ENCODE measurements at regions not wholly inside any gene's neighbourhood (a gene's known extent, or its start where the extent isn't known, plus 50 kb on each side); places are given as distances from the start of the nearest gene placed in this dataset.

DNA sequence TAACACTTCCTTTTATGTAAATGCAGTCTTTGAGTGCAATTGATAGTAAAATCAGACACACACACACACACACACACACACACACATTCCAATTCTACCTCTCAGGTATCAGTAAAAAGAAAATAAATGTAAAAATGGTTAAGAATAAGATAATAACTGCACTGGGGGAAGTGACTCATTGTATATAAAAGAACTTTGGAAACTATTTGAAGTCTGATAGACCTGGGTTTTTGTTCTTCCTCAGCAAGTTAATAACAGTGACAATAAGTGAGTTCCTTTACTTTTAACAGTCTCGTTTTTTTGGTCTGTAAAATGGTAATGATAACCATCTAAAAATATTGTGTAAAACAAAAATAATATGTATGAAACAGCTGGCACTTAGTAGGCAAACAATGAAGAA lies 1815.0 kb downstream of the MRPL39 start:
- TF ChIP-seq, protein P1, sequence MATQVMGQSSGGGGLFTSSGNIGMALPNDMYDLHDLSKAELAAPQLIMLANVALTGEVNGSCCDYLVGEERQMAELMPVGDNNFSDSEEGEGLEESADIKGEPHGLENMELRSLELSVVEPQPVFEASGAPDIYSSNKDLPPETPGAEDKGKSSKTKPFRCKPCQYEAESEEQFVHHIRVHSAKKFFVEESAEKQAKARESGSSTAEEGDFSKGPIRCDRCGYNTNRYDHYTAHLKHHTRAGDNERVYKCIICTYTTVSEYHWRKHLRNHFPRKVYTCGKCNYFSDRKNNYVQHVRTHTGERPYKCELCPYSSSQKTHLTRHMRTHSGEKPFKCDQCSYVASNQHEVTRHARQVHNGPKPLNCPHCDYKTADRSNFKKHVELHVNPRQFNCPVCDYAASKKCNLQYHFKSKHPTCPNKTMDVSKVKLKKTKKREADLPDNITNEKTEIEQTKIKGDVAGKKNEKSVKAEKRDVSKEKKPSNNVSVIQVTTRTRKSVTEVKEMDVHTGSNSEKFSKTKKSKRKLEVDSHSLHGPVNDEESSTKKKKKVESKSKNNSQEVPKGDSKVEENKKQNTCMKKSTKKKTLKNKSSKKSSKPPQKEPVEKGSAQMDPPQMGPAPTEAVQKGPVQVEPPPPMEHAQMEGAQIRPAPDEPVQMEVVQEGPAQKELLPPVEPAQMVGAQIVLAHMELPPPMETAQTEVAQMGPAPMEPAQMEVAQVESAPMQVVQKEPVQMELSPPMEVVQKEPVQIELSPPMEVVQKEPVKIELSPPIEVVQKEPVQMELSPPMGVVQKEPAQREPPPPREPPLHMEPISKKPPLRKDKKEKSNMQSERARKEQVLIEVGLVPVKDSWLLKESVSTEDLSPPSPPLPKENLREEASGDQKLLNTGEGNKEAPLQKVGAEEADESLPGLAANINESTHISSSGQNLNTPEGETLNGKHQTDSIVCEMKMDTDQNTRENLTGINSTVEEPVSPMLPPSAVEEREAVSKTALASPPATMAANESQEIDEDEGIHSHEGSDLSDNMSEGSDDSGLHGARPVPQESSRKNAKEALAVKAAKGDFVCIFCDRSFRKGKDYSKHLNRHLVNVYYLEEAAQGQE (IDR thresholded peaks at IDR 0.05; ENCODE audit: borderline replicate concordance): no peak
- TF ChIP-seq EP300 (conservative IDR thresholded peaks at IDR 0.05; ENCODE audit: poor library complexity, severe bottlenecking) (no peak), POLR2AphosphoS5 (IDR thresholded peaks at IDR 0.05) (no peak), EZH2 (IDR thresholded peaks at IDR 0.05; ENCODE audit: borderline replicate concordance, insufficient read depth, low read length, poor library complexity, severe bottlenecking) (no peak), MXI1 (conservative IDR thresholded peaks at IDR 0.05; ENCODE audit: poor library complexity, severe bottlenecking) (no peak)
- TF ChIP-seq, protein P2, sequence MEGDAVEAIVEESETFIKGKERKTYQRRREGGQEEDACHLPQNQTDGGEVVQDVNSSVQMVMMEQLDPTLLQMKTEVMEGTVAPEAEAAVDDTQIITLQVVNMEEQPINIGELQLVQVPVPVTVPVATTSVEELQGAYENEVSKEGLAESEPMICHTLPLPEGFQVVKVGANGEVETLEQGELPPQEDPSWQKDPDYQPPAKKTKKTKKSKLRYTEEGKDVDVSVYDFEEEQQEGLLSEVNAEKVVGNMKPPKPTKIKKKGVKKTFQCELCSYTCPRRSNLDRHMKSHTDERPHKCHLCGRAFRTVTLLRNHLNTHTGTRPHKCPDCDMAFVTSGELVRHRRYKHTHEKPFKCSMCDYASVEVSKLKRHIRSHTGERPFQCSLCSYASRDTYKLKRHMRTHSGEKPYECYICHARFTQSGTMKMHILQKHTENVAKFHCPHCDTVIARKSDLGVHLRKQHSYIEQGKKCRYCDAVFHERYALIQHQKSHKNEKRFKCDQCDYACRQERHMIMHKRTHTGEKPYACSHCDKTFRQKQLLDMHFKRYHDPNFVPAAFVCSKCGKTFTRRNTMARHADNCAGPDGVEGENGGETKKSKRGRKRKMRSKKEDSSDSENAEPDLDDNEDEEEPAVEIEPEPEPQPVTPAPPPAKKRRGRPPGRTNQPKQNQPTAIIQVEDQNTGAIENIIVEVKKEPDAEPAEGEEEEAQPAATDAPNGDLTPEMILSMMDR (IDR thresholded peaks at IDR 0.05; ENCODE audit: poor library complexity, severe bottlenecking): no peak

All from neural cell (in vitro differentiated cells).